K562 (cell line): ENCODE measurements at regions not wholly inside any gene's neighbourhood (a gene's known extent, or its start where the extent isn't known, plus 50 kb on each side); places are given as distances from the start of the nearest gene placed in this dataset.

Experiments used
- CEBPB ChIP-seq: fragments of 450-650 bp; IDR thresholded peaks from 2 replicates; pipeline ENCODE4 v1.6.1; 2016; ENCODE audit warnings: missing genetic modification characterization, missing compliant biosample characterization
- CTCF ChIP-seq, 3 experiments: IDR thresholded peaks in 2 of 3; conservative IDR thresholded peaks in 1 of 3; 2 replicates each; pipeline ENCODE4 v1.5.1; 2011 to 2012; ENCODE audit warnings: low read length in 3 of 3, mild to moderate bottlenecking in 3 of 3, control low read depth in 2 of 3, improper control_type of control experiment in 1 of 3, inconsistent platforms in 1 of 3, low read depth in 1 of 3, mixed read lengths in 1 of 3, moderate library complexity in 1 of 3; ENCODE audit not compliant: insufficient read depth in 2 of 3
- ETV6 ChIP-seq, 3 experiments: fragments of 150-350 bp in 1 of 3; sonication (generic) in 1 of 3; formaldehyde crosslinking in 1 of 3; IDR thresholded peaks; 2 replicates each; pipeline versions ENCODE4 v1.6.1 to v1.8.0; 2014 to 2022; ENCODE audit warnings: borderline replicate concordance in 2 of 3, low read depth in 2 of 3, antibody characterized with exemption in 1 of 3, low read length in 1 of 3, mild to moderate bottlenecking in 1 of 3, missing genetic modification reagents in 1 of 3
- FOSL1 ChIP-seq: fragments of 200-800 bp; sonication (Bioruptor generic); conservative IDR thresholded peaks from 2 replicates; pipeline ENCODE4 v1.6.1; 2016; ENCODE audit warnings: missing genetic modification characterization, missing compliant biosample characterization
- HMGXB4 ChIP-seq: sonication (generic); formaldehyde crosslinking; IDR thresholded peaks from 2 replicates; pipeline ENCODE4 v1.8.1; 2023; ENCODE audit warnings: mild to moderate bottlenecking, missing genetic modification reagents
- IFI16 ChIP-seq: fragments of 250-450 bp; sonication (Bioruptor Pico); IDR thresholded peaks from 2 replicates; pipeline ENCODE4 v2.1.2; 2022; ENCODE audit warnings: mild to moderate bottlenecking, inconsistent platforms
- LARP7 ChIP-seq: fragments of 450-650 bp; IDR thresholded peaks from 2 replicates; pipeline ENCODE4 v1.6.1; 2016
- MAFK ChIP-seq: IDR thresholded peaks from 2 replicates; pipeline ENCODE4 v1.6.1; 2011; ENCODE audit warnings: low read length, improper control_type of control experiment
- NR1H2 ChIP-seq: sonication (generic); formaldehyde crosslinking; IDR thresholded peaks from 2 replicates; pipeline ENCODE4 v1.4.0; 2020; ENCODE audit warnings: mild to moderate bottlenecking, missing genetic modification reagents
- NR2C2 ChIP-seq, 2 experiments: fragments of 200-800 bp in 1 of 2; sonication (Bioruptor generic) in 1 of 2; sonication (generic) in 1 of 2; formaldehyde crosslinking in 1 of 2; IDR thresholded peaks; 2 replicates each; pipeline versions ENCODE4 v1.6.1 to v1.8.0; 2016 to 2022; ENCODE audit warnings: mild to moderate bottlenecking in 1 of 2, missing compliant biosample characterization in 1 of 2, missing genetic modification characterization in 1 of 2, missing genetic modification reagents in 1 of 2
- POLR2A ChIP-seq: fragments of 450-650 bp; conservative IDR thresholded peaks from 2 replicates; pipeline ENCODE4 v1.6.1; 2016
- POLR2AphosphoS2 ChIP-seq: IDR thresholded peaks from 2 replicates; pipeline ENCODE4 v1.6.1; 2012; ENCODE audit warnings: low read length, improper control_type of control experiment
- ZEB2 ChIP-seq: fragments of 450-650 bp; IDR thresholded peaks from 2 replicates; pipeline ENCODE4 v1.6.1; 2016
- ZNF274 ChIP-seq: IDR thresholded peaks from 2 replicates; pipeline ENCODE4 v1.6.1; 2011; ENCODE audit warnings: low read depth, mild to moderate bottlenecking, low read length, moderate library complexity, borderline replicate concordance

GRCh38 chr2:53033411-53033810, 734.2 kb upstream of the CHAC2 start:
- TF ChIP-seq MAFK: no peak
- TF ChIP-seq IFI16 (CRISPR knock-in tag): no peak
- no peak for TF ChIP-seq NR1H2 (CRISPR knock-in tag)
- no peak for TF ChIP-seq LARP7
- no peak for TF ChIP-seq FOSL1 (tag)
- TF ChIP-seq CTCF (IDR thresholded peaks at IDR 0.05 in 2 of 3, conservative IDR thresholded peaks at IDR 0.05 in 1 of 3; ENCODE audit: insufficient read depth in 2 of 3, low read depth in 1 of 3, low read length in 3 of 3): no peak
- no peak for TF ChIP-seq NR2C2 (CRISPR knock-in tag; IDR thresholded peaks at IDR 0.05)
- TF ChIP-seq NR2C2 (tag; IDR thresholded peaks at IDR 0.05): no peak
- no peak for TF ChIP-seq ETV6 (IDR thresholded peaks at IDR 0.05; ENCODE audit: borderline replicate concordance in 1 of 2, low read depth in 2 of 2, low read length in 1 of 2)
- no peak for TF ChIP-seq ETV6 (CRISPR knock-in tag; IDR thresholded peaks at IDR 0.05; ENCODE audit: borderline replicate concordance)
- TF ChIP-seq ZEB2: no peak
- no peak for TF ChIP-seq HMGXB4
- TF ChIP-seq ZNF274: no peak
- TF ChIP-seq CEBPB: no peak
- no peak for TF ChIP-seq POLR2A
- TF ChIP-seq POLR2AphosphoS2: no peak
